Ovary (tissue), 3 donors: ENCODE measurements at regions not wholly inside any gene's neighbourhood (a gene's known extent, or its start where the extent isn't known, plus 50 kb on each side); places are given as distances from the start of the nearest gene placed in this dataset.

Experiments used
- EP300 ChIP-seq: sonication (generic); formaldehyde crosslinking; IDR thresholded peaks from one replicate; pipeline ENCODE4 v1.6.1; 2017; ENCODE audit warnings: antibody characterized with exemption
- TF ChIP-seq, protein P1 (sequence below), 3 donors: fragments of 450-650 bp in 2 of 3; fragments of 200-600 bp in 1 of 3; IDR thresholded peaks; one replicate each; pipeline versions ENCODE4 v1.5.1 to v1.8.0; 2016 to 2022; ENCODE audit warnings: antibody characterized with exemption in 3 of 3, mild to moderate bottlenecking in 1 of 3
- donor health status: DM: no; HTN: no; CAD: no.

DNA sequence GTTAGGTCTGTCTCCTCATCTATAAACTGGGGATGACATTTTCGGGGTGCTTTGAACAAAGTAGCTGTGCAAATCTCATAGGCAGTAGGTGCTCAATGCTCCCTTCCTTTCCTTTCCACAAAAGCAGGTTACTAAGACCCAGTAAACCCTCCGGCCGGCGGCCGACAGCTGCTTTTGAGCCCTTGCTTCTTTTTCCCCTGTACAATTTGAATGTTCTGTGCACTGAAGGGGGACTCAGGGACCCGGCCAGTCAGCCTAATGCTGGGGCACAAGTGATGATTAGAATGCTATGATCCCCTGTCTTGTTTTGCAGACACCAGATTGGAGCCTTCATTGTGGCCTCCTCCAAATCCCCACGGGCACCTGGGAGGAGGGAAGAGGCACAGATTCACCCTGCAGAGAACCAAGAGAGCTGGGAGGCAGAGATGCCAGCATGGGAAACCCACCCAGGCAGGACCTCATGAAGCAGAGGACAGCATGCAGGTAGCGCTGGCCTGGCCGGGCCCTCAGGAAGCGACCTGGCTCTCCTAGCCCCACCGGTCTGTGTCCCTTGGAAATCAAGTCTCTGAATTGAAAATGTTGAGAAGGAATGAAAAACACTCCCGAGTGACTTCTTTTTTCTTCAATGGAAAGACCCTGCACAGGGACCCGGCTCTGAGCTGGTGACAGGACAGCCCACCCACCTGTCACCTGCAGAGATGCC is 128.6 kb upstream of the HDAC4 start:
- TF ChIP-seq, protein P1, sequence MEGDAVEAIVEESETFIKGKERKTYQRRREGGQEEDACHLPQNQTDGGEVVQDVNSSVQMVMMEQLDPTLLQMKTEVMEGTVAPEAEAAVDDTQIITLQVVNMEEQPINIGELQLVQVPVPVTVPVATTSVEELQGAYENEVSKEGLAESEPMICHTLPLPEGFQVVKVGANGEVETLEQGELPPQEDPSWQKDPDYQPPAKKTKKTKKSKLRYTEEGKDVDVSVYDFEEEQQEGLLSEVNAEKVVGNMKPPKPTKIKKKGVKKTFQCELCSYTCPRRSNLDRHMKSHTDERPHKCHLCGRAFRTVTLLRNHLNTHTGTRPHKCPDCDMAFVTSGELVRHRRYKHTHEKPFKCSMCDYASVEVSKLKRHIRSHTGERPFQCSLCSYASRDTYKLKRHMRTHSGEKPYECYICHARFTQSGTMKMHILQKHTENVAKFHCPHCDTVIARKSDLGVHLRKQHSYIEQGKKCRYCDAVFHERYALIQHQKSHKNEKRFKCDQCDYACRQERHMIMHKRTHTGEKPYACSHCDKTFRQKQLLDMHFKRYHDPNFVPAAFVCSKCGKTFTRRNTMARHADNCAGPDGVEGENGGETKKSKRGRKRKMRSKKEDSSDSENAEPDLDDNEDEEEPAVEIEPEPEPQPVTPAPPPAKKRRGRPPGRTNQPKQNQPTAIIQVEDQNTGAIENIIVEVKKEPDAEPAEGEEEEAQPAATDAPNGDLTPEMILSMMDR (IDR thresholded peaks at IDR 0.05): no peak
- TF ChIP-seq EP300: no peak
